GM19324 (cell line): ENCODE measurements at regions not wholly inside any gene's neighbourhood (a gene's known extent, or its start where the extent isn't known, plus 50 kb on each side); places are given as distances from the start of the nearest gene placed in this dataset.
"Not testable (repeated sequence)": the region's sequence is repeated elsewhere in the genome, so short reads cannot be mapped to it uniquely, and the experiment has no call there.

Experiments used
- ATAC-seq: cut with Tn5 transposase; IDR thresholded peaks from one replicate; pipeline ENCODE4 v1.9.1; 2021; ENCODE audit warnings: mild to moderate bottlenecking, moderate library complexity; ENCODE audit not compliant: unreplicated experiment, low FRiP score

GRCh38 chr1:80533093-80533492 lies 1267.6 kb upstream of the ADGRL2 start:
- no peak for ATAC-seq

GRCh38 chr1:80531182-80531581 lies 1269.6 kb upstream of the ADGRL2 start:
- ATAC-seq, result no peak

GRCh38 chr1:80529546-80529945 lies 1271.2 kb upstream of the ADGRL2 start:
- ATAC-seq, result no peak

- no peak for ATAC-seq
Measured at GRCh38 chr1:80523861-80524260, 1276.9 kb upstream of the ADGRL2 start.

- ATAC-seq, result not testable (repeated sequence)
Measured at GRCh38 chr1:80523071-80523470, 1277.7 kb upstream of the ADGRL2 start.

- no peak for ATAC-seq
Measured at GRCh38 chr1:80520949-80521348, 1279.8 kb upstream of the ADGRL2 start.

- no peak for ATAC-seq
Measured at GRCh38 chr1:80517062-80517461, 1283.7 kb upstream of the ADGRL2 start.

GRCh38 chr1:80509965-80510522 lies 1290.7 kb upstream of the ADGRL2 start:
- no peak for ATAC-seq

GRCh38 chr1:80506216-80506615 lies 1294.5 kb upstream of the ADGRL2 start:
- no peak for ATAC-seq

- ATAC-seq, result no peak
Measured at GRCh38 chr1:80498673-80499072, 1302.1 kb upstream of the ADGRL2 start.

- ATAC-seq, result no peak
Measured at GRCh38 chr1:80495806-80496205, 1304.9 kb upstream of the ADGRL2 start.

GRCh38 chr1:80472145-80472544 lies 1328.6 kb upstream of the ADGRL2 start:
- no peak for ATAC-seq

GRCh38 chr1:80468356-80468755 lies 1332.4 kb upstream of the ADGRL2 start:
- ATAC-seq, result no peak

- ATAC-seq, result no peak
Measured at GRCh38 chr1:80462006-80462405, 1338.7 kb upstream of the ADGRL2 start.

GRCh38 chr1:80457409-80457808 lies 1343.3 kb upstream of the ADGRL2 start:
- no peak for ATAC-seq

GRCh38 chr1:80453775-80454174 lies 1347.0 kb upstream of the ADGRL2 start:
- ATAC-seq, result no peak

GRCh38 chr1:80450711-80451110 lies 1350.0 kb upstream of the ADGRL2 start:
- ATAC-seq, result no peak

GRCh38 chr1:80448081-80448480 lies 1352.7 kb upstream of the ADGRL2 start:
- ATAC-seq, result no peak

GRCh38 chr1:80447526-80447925 lies 1353.2 kb upstream of the ADGRL2 start:
- no peak for ATAC-seq

- ATAC-seq, result no peak
Measured at GRCh38 chr1:80445033-80445432, 1355.7 kb upstream of the ADGRL2 start.

- ATAC-seq, result no peak
Measured at GRCh38 chr1:80444171-80444570, 1356.6 kb upstream of the ADGRL2 start.

GRCh38 chr1:80441664-80442063 lies 1359.1 kb upstream of the ADGRL2 start:
- ATAC-seq, result no peak

- no peak for ATAC-seq
Measured at GRCh38 chr1:80436851-80437250, 1363.9 kb upstream of the ADGRL2 start.
